AG09309 (cell line): ENCODE measurements at regions not wholly inside any gene's neighbourhood (a gene's known extent, or its start where the extent isn't known, plus 50 kb on each side); places are given as distances from the start of the nearest gene placed in this dataset.

Experiments used
- DNase-seq: peaks from one replicate; pipeline ENCODE4 v3.0.0-alpha.2; 2010; ENCODE audit warnings: low read depth
- H3K4me3 ChIP-seq: 2 replicates; pipeline ENCODE4 v1.5.1; 2011; ENCODE audit warnings: mild to moderate bottlenecking, low read depth, low read length, moderate library complexity; ENCODE audit not compliant: control insufficient read depth
- CTCF ChIP-seq: IDR thresholded peaks from 2 replicates; pipeline ENCODE4 v1.5.1; 2011; ENCODE audit warnings: mild to moderate bottlenecking, low read depth, low read length, inconsistent platforms; ENCODE audit not compliant: insufficient read depth, control insufficient read depth; ENCODE audit errors: missing control alignments

GRCh38 chr18:54100920-54101470 is 123.5 kb downstream of the MBD2 start:
- no peak for TF ChIP-seq CTCF
- H3K4me3 ChIP-seq: no peak overlapping the region
- no peak for DNase-seq

DNA sequence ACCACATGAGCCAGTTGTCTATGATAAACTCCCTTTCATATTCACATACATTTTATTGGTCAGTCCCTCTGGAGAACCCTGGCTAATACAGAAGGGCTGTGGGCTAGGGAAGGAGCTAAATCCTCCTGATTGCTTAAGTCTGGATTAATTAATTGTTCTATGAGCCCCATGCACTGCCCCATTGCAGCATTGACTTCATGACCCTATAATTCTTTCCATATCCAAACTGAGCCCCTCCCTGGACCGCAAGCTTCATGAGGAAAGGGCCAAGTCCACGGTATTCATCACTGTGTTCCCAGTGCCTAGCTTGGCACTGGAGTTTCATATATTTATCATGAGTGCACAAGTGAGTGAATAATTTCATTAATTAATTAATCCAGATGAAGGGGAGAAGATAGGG is 124.0 kb downstream of the MBD2 start:
- H3K4me3 ChIP-seq: no peak overlapping the region
- TF ChIP-seq CTCF: no peak
- no peak for DNase-seq

DNA sequence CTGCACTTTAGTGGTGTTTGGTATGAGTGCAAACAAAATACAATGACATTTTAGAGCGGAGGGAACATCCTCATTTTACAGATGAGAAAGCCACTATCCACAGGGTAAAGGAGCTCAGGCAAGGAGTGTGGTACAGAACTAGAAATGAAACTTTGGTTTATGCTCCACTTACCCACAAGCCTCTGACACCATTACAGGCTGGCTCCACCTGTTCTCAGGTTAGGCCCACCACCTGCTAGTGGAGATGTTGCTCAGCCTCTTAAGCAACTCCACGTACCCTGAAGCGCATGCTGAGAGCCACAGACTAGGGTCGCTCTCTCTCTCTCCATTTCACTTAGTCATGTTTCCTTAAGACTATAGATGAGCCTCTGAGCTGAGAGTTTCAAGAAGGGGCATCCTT is 130.0 kb downstream of the MBD2 start:
- TF ChIP-seq CTCF: no peak
- DNase-seq: no peak
- H3K4me3 ChIP-seq: no peak overlapping the region

DNA sequence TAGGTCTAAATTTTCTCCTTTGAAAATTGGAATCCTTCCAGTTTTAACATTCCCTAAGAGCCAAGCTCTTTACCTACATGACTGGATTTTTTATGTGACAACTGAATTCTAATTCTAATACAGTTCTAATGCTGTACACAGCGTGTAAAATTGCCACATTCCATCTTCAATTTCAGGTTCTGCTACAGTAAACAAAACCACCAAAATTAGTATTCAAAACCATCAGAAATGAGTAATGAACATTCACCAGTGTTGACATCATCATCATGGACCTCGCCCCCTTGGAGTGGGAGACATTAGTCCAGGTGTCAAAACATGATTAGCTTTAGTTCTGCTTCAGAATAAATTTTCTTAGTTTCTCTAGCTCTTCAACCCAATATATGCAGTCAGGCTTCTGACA is 133.6 kb downstream of the MBD2 start:
- DNase-seq: no peak
- TF ChIP-seq CTCF: no peak
- H3K4me3 ChIP-seq: no peak overlapping the region

- DNase-seq: no peak
- H3K4me3 ChIP-seq: no peak overlapping the region
- no peak for TF ChIP-seq CTCF
These were observed 134.6 kb downstream of the MBD2 start for GRCh38 chr18:54089749-54090459.

DNA sequence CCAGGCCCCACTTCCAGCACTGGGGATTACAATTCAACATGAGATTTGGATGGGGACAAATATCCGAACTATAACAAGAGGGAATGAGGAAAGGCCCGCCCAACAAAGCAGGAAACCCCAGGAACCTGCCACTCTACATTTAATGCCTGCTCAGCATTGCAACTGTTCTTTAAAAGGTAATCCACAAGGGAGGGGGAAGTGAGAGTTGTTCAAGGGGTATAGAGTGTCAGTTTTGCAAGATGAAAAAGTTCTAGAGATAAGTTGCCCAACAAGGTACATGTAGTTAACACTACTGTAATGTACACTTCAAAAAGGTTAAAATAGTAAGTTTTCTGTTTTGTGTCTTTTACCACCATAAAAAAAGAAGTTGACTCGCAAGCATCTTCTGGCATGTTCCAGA is 137.6 kb downstream of the MBD2 start:
- no peak for TF ChIP-seq CTCF
- no peak for DNase-seq
- no peak overlapping the region for H3K4me3 ChIP-seq
